Activated naive CD4-positive, alpha-beta T cell treated with Interleukin-2 at 50 U/mL for 16 hours (primary cell): ENCODE measurements at regions not wholly inside any gene's neighbourhood (a gene's known extent, or its start where the extent isn't known, plus 50 kb on each side); places are given as distances from the start of the nearest gene placed in this dataset.

Experiments
- DNase-seq: peaks from one replicate; pipeline ENCODE4 v3.0.0-alpha.2; 2020

GRCh38 chr1:56340977-56341376 is 238.4 kb downstream of the PLPP3 start:
- no peak for DNase-seq

GRCh38 chr1:56339786-56340465 is 239.4 kb downstream of the PLPP3 start:
- no peak for DNase-seq

- DNase-seq, result no peak
Measured at GRCh38 chr1:56339093-56339492, 240.3 kb downstream of the PLPP3 start.

GRCh38 chr1:56336982-56337381 is 242.4 kb downstream of the PLPP3 start:
- DNase-seq, result no peak

GRCh38 chr1:56335394-56335793 is 244.0 kb downstream of the PLPP3 start:
- no peak for DNase-seq

GRCh38 chr1:56334047-56334446 is 245.3 kb downstream of the PLPP3 start:
- DNase-seq, result no peak

GRCh38 chr1:56333461-56333860 is 245.9 kb downstream of the PLPP3 start:
- DNase-seq, result no peak

GRCh38 chr1:56331892-56332567 is 247.3 kb downstream of the PLPP3 start:
- no peak for DNase-seq

- DNase-seq, result no peak
Measured at GRCh38 chr1:56331207-56331891, 248.0 kb downstream of the PLPP3 start.

GRCh38 chr1:56330391-56331026 is 248.9 kb downstream of the PLPP3 start:
- no peak for DNase-seq

- no peak for DNase-seq
Measured at GRCh38 chr1:56329970-56330369, 249.4 kb downstream of the PLPP3 start.

- DNase-seq, result no peak
Measured at GRCh38 chr1:56327195-56327594, 252.2 kb downstream of the PLPP3 start.

- DNase-seq, result no peak
Measured at GRCh38 chr1:56326056-56326455, 253.3 kb downstream of the PLPP3 start.

GRCh38 chr1:56324504-56324903 is 254.9 kb downstream of the PLPP3 start:
- no peak for DNase-seq

GRCh38 chr1:56322211-56322610 is 257.2 kb downstream of the PLPP3 start:
- no peak for DNase-seq

GRCh38 chr1:56321150-56321490 is 258.2 kb downstream of the PLPP3 start:
- DNase-seq, result no peak

GRCh38 chr1:56320464-56321149 is 258.8 kb downstream of the PLPP3 start:
- no peak for DNase-seq

- DNase-seq, result no peak
Measured at GRCh38 chr1:56317722-56318121, 261.6 kb downstream of the PLPP3 start.

GRCh38 chr1:56315293-56315942 is 263.9 kb downstream of the PLPP3 start:
- no peak for DNase-seq

GRCh38 chr1:56313560-56313959 is 265.8 kb downstream of the PLPP3 start:
- DNase-seq, result no peak

- DNase-seq, result no peak
Measured at GRCh38 chr1:56311766-56312165, 267.6 kb downstream of the PLPP3 start.

GRCh38 chr1:56310945-56311344 is 268.4 kb downstream of the PLPP3 start:
- no peak for DNase-seq

- DNase-seq, result no peak
Measured at GRCh38 chr1:56309065-56309464, 270.3 kb downstream of the PLPP3 start.
